Calu3 (cell line): ENCODE measurements at regions not wholly inside any gene's neighbourhood (a gene's known extent, or its start where the extent isn't known, plus 50 kb on each side); places are given as distances from the start of the nearest gene placed in this dataset.

Experiments used
- BruUV-seq: library from RNA; stranded (reverse); fragments of 400-500 nt; replicated peaks from 2 replicates; lab custom pipeline; 2021; lab: Mats Ljungman, UMichigan
- CTCF ChIA-PET: fragments of 300-600 bp; sonication (Branson Sonifier 250); formaldehyde crosslinking; loops from one replicate; lab custom pipeline; 2022; ENCODE audit warnings: antibody characterized with exemption; lab: Charles Lee
- DNase-seq: peaks from one replicate; pipeline ENCODE4 v3.0.0; 2022
- H3K27ac Mint-ChIP-seq: one replicate; pipeline ENCODE4 v1.8.0; 2022; ENCODE audit warnings: mixed read lengths; ENCODE audit not compliant: unreplicated experiment
- H3K27me3 Mint-ChIP-seq: one replicate; pipeline ENCODE4 v1.8.0; 2022; ENCODE audit warnings: mixed read lengths; ENCODE audit not compliant: unreplicated experiment
- H3K36me3 Mint-ChIP-seq: one replicate; pipeline ENCODE4 v1.8.0; 2022; ENCODE audit warnings: mild to moderate bottlenecking, moderate library complexity, mixed read lengths; ENCODE audit not compliant: insufficient read depth, unreplicated experiment
- H3K4me1 Mint-ChIP-seq: one replicate; pipeline ENCODE4 v1.8.0; 2022; ENCODE audit warnings: mild to moderate bottlenecking, low read depth, mixed read lengths; ENCODE audit not compliant: unreplicated experiment
- H3K4me3 Mint-ChIP-seq: one replicate; pipeline ENCODE4 v1.8.0; 2022; ENCODE audit warnings: mild to moderate bottlenecking, low read depth, moderate library complexity, mixed read lengths; ENCODE audit not compliant: unreplicated experiment
- H3K9me3 Mint-ChIP-seq: one replicate; pipeline ENCODE4 v1.8.0; 2022; ENCODE audit warnings: low read depth, mixed read lengths; ENCODE audit not compliant: unreplicated experiment
- CTCF ChIP-seq: fragments of 200-600 bp; IDR thresholded peaks from one replicate; pipeline ENCODE4 v1.8.0; 2022; ENCODE audit warnings: antibody characterized with exemption; ENCODE audit not compliant: unreplicated experiment
- intact Hi-C: fragments of 100-400 bp; cut with micrococcal nuclease; formaldehyde crosslinking; loops from one replicate; pipeline ENCODE4 v1.10.0; 2022; ENCODE audit not compliant: unreplicated experiment

GRCh38 chr16:85525420-85526184 is 87.5 kb upstream of the GSE1 start:
- Mint-ChIP-seq H3K27ac (no peak overlapping the region), H3K27me3 (peaks cover 11% of the 10 kb centered on the region), H3K4me3 (no peak overlapping the region), H3K36me3 (peaks cover 7% of the 10 kb centered on the region), H3K9me3 (no peaks in the 10 kb centered on the region), H3K4me1 (peaks cover 36% of the 10 kb centered on the region)
- BruUV-seq, result no TSS peak
- CTCF ChIA-PET, result interaction anchor here (0.8 kb wide), 1 partner anchor 19 kb away, joined by 3 read pairs; no protein-coding TSS in a partner anchor
- DNase-seq, result no peak
- TF ChIP-seq CTCF, result no peak
- intact Hi-C loops, result no loop called here

- no peak for DNase-seq
- H3K9me3 Mint-ChIP-seq, result no peaks in the 10 kb centered on the region
- CTCF ChIA-PET, result no interaction called here
- no TSS peak for BruUV-seq
- H3K4me1 Mint-ChIP-seq, result peaks cover 29% of the 10 kb centered on the region
- no peak for TF ChIP-seq CTCF
- no peak overlapping the region for H3K27ac Mint-ChIP-seq
- intact Hi-C loops, result no loop called here
- H3K27me3 Mint-ChIP-seq, result peaks cover 19% of the 10 kb centered on the region
- H3K36me3 Mint-ChIP-seq, result no peaks in the 10 kb centered on the region
- no peak overlapping the region for H3K4me3 Mint-ChIP-seq
Measured at GRCh38 chr16:85526185-85526974, 86.7 kb upstream of the GSE1 start.

GRCh38 chr16:85527042-85527766 is 85.9 kb upstream of the GSE1 start:
- Mint-ChIP-seq H3K27ac (no peak overlapping the region), H3K36me3 (no peaks in the 10 kb centered on the region), H3K27me3 (peaks cover 27% of the 10 kb centered on the region), H3K4me1 (peaks cover 23% of the 10 kb centered on the region), H3K4me3 (no peak overlapping the region), H3K9me3 (no peaks in the 10 kb centered on the region)
- no peak for DNase-seq
- BruUV-seq, result no TSS peak
- TF ChIP-seq CTCF, result no peak
- CTCF ChIA-PET, result no interaction called here
- intact Hi-C loops, result no loop called here

- no TSS peak for BruUV-seq
- Mint-ChIP-seq H3K27me3 (peaks cover 29% of the 10 kb centered on the region), H3K4me3 (no peak overlapping the region), H3K36me3 (no peaks in the 10 kb centered on the region), H3K4me1 (peaks cover 17% of the 10 kb centered on the region), H3K9me3 (no peaks in the 10 kb centered on the region), H3K27ac (no peak overlapping the region)
- no peak for DNase-seq
- CTCF ChIA-PET, result interaction anchor here (0.7 kb wide), 1 partner anchor 40 kb away, joined by 3 read pairs; no protein-coding TSS in a partner anchor
- no peak for TF ChIP-seq CTCF
- intact Hi-C loops, result no loop called here
Measured at GRCh38 chr16:85527767-85528297, 85.3 kb upstream of the GSE1 start.
